ENCODE measurements at regions not wholly inside any gene's neighbourhood (a gene's known extent, or its start where the extent isn't known, plus 50 kb on each side); places are given as distances from the start of the nearest gene placed in this dataset.

DNA sequence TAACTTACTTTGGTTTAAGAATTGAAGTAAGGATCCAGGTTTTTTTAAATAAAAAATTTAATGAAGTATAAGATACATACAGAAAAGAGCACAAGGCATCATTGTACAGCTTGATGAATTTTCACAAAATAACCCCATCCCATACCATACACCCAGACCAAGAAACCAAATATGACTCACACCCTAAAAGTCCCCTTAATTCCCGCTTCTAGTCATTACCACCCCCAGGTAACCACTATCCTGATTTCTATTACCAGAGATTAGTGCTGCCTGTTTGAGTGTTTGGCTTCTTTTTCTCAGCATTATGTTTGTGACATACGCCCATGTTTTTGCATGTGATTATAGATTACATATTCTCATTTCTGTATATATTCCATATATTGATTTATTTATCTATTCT, 98.5 kb upstream of the HIVEP3 start:
- Histone ChIP-seq H3K36me3 (no peaks in the 10 kb centered on the region), H3K27me3 (no peaks in the 10 kb centered on the region), H3K27ac (no peak overlapping the region), H3K4me3 (no peak overlapping the region), H3K4me1 (no peaks in the 10 kb centered on the region), H3K9me3 (no peaks in the 10 kb centered on the region)
- intact Hi-C loops (cut with DNase I): no loop called here
- DNase-seq (ENCODE audit: extremely low spot score in 2 of 2): no peak
- TF ChIP-seq, protein P1, sequence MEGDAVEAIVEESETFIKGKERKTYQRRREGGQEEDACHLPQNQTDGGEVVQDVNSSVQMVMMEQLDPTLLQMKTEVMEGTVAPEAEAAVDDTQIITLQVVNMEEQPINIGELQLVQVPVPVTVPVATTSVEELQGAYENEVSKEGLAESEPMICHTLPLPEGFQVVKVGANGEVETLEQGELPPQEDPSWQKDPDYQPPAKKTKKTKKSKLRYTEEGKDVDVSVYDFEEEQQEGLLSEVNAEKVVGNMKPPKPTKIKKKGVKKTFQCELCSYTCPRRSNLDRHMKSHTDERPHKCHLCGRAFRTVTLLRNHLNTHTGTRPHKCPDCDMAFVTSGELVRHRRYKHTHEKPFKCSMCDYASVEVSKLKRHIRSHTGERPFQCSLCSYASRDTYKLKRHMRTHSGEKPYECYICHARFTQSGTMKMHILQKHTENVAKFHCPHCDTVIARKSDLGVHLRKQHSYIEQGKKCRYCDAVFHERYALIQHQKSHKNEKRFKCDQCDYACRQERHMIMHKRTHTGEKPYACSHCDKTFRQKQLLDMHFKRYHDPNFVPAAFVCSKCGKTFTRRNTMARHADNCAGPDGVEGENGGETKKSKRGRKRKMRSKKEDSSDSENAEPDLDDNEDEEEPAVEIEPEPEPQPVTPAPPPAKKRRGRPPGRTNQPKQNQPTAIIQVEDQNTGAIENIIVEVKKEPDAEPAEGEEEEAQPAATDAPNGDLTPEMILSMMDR (IDR thresholded peaks at IDR 0.05): no peak

DNA sequence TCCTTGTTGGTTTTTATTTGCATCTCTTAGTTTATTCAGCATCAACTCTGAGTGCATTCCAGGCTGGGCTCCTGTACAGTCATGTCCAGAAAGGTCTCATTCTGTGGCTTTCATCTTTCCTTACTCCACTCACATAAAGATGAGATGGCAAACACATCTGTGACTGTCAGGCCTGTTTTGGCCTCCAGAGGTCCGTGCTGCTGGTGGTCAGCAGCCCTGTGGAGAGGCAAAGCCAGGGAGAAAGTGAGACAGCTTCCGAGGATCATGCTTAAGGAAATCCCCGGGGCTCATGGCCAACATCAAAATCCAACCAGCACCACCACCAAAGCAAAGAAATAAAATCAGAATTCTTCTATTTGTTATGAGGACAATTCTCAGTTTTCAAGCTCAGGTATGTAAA, 96.1 kb upstream of the HIVEP3 start:
- no peaks in the 10 kb centered on the region for H3K4me1 ChIP-seq
- H3K27me3 ChIP-seq: no peaks in the 10 kb centered on the region
- DNase-seq (ENCODE audit: extremely low spot score in 2 of 2): no peak
- H3K27ac ChIP-seq: no peak overlapping the region
- H3K36me3 ChIP-seq: no peaks in the 10 kb centered on the region
- no peaks in the 10 kb centered on the region for H3K9me3 ChIP-seq
- intact Hi-C loops (cut with DNase I): no loop called here
- TF ChIP-seq POLR2A (IDR thresholded peaks at IDR 0.05) (no peak), POLR2AphosphoS5 (IDR thresholded peaks at IDR 0.05; ENCODE audit: insufficient read depth in 1 of 2, low read depth in 1 of 2) (no peak)
- TF ChIP-seq, protein P1 (IDR thresholded peaks at IDR 0.05): no peak
- no peak overlapping the region for H3K4me3 ChIP-seq

DNA sequence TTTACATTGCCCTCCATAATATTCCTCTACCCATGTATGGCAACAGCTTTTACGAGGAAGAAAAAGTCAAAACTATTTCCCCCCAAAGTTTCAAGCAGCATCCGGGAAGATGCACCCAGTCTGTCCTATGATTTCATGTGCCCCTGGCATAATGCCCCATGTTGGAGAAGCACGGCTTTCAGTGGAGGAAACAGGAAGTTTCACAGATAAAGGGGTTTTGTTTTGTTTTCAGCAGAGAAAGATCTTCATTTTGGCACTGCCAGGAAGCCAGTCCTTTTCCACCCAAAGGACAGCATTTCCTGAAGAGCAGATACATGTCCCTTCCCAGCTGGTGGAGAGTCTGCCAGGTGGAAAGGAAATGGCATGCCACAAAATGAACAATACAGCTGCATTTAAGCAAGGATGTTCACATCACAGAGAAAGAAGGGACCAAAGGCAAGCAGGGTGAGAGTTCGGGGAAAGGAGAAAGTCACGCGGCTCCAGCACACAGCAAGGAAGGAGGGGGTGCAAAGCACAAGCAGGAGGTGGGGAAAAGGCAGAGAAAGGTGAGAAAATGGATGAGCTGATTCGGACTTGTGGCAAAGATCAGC, 95.3 kb upstream of the HIVEP3 start:
- intact Hi-C loops (cut with DNase I): no loop called here
- Histone ChIP-seq H3K27ac (no peak overlapping the region), H3K4me1 (no peaks in the 10 kb centered on the region), H3K4me3 (no peak overlapping the region), H3K27me3 (no peaks in the 10 kb centered on the region), H3K36me3 (no peaks in the 10 kb centered on the region), H3K9me3 (no peaks in the 10 kb centered on the region)
- TF ChIP-seq, protein P1 (IDR thresholded peaks at IDR 0.05): no peak
- TF ChIP-seq POLR2A (IDR thresholded peaks at IDR 0.05): no peak
- TF ChIP-seq POLR2AphosphoS5 (IDR thresholded peaks at IDR 0.05; ENCODE audit: insufficient read depth in 1 of 2, low read depth in 1 of 2): no peak
- no peak for DNase-seq (ENCODE audit: extremely low spot score in 2 of 2)

DNA sequence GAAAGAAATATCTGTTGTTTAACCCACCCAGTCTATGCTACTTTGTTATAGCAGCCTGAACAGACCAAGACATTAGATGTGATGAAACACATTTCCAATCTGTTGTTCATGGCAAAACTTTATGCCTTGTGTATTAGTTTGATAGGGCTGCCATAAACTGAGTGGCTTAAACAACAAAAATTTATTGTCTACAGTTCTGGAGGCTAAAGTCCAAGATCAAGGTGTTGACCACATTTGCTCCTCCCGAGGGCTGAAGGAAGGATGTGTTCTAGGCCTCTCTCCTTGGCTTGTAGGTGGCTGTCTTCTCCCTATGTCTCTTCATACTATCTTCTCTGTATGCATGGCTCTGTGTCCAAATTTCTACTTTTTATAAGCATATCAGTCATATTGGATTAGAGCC, 94.1 kb upstream of the HIVEP3 start:
- TF ChIP-seq POLR2A (IDR thresholded peaks at IDR 0.05): no peak
- TF ChIP-seq POLR2AphosphoS5 (IDR thresholded peaks at IDR 0.05; ENCODE audit: insufficient read depth in 1 of 2, low read depth in 1 of 2): no peak
- TF ChIP-seq, protein P1 (IDR thresholded peaks at IDR 0.05): no peak

DNA sequence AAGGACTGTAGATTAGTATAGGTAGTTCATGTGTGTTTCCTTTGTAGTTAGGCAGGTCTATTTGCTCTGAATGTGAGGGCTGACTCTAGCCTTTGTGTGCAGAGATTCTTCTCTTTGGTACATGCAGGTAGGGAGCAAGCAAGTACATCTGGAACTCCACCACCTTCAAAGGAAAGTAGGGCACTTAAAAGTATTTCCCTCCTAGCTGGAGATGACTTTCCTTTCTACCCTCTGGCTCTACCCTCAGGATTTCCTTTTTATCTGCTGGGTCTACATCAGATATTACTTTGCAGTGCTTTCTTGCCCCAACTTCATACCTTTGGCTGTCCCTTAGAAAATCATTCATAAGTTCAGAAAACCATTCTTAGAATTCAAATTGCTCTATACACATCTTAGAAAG, 91.7 kb upstream of the HIVEP3 start:
- no peak for TF ChIP-seq POLR2A (IDR thresholded peaks at IDR 0.05)
- TF ChIP-seq, protein P1 (IDR thresholded peaks at IDR 0.05): no peak
- no peak for TF ChIP-seq POLR2AphosphoS5 (IDR thresholded peaks at IDR 0.05; ENCODE audit: insufficient read depth in 1 of 2, low read depth in 1 of 2)
- H3K27ac ChIP-seq: no peak overlapping the region
- intact Hi-C loops (cut with DNase I): no loop called here
- H3K4me3 ChIP-seq: no peak overlapping the region
- H3K27me3 ChIP-seq: no peaks in the 10 kb centered on the region
- H3K36me3 ChIP-seq: no peaks in the 10 kb centered on the region
- no peaks in the 10 kb centered on the region for H3K4me1 ChIP-seq
- no peak for DNase-seq (ENCODE audit: extremely low spot score in 2 of 2)
- no peaks in the 10 kb centered on the region for H3K9me3 ChIP-seq

More for the DNA sequence above, 94.1 kb upstream of the HIVEP3 start:
- Histone ChIP-seq H3K36me3 (no peaks in the 10 kb centered on the region), H3K4me1 (no peaks in the 10 kb centered on the region), H3K27me3 (no peaks in the 10 kb centered on the region), H3K27ac (no peak overlapping the region), H3K4me3 (no peak overlapping the region), H3K9me3 (no peaks in the 10 kb centered on the region)
- DNase-seq (ENCODE audit: extremely low spot score in 2 of 2): no peak
- intact Hi-C loops (cut with DNase I): no loop called here
